IPS DF 4.7 (cell line): ENCODE measurements at regions not wholly inside any gene's neighbourhood (a gene's known extent, or its start where the extent isn't known, plus 50 kb on each side); places are given as distances from the start of the nearest gene placed in this dataset.
"Not testable (repeated sequence)": the region's sequence is repeated elsewhere in the genome, so short reads cannot be mapped to it uniquely, and the experiment has no call there.

ENCODE experiments used
- DNase-seq: peaks from one replicate; pipeline ENCODE4 v3.0.0-alpha.2; 2013; ENCODE audit warnings: low spot score; ENCODE audit errors: extremely low read depth

GRCh38 chr7:149635561-149636329 lies 137.6 kb downstream of the ZNF467 start:
- peak; percentile 41 for DNase-seq

DNA sequence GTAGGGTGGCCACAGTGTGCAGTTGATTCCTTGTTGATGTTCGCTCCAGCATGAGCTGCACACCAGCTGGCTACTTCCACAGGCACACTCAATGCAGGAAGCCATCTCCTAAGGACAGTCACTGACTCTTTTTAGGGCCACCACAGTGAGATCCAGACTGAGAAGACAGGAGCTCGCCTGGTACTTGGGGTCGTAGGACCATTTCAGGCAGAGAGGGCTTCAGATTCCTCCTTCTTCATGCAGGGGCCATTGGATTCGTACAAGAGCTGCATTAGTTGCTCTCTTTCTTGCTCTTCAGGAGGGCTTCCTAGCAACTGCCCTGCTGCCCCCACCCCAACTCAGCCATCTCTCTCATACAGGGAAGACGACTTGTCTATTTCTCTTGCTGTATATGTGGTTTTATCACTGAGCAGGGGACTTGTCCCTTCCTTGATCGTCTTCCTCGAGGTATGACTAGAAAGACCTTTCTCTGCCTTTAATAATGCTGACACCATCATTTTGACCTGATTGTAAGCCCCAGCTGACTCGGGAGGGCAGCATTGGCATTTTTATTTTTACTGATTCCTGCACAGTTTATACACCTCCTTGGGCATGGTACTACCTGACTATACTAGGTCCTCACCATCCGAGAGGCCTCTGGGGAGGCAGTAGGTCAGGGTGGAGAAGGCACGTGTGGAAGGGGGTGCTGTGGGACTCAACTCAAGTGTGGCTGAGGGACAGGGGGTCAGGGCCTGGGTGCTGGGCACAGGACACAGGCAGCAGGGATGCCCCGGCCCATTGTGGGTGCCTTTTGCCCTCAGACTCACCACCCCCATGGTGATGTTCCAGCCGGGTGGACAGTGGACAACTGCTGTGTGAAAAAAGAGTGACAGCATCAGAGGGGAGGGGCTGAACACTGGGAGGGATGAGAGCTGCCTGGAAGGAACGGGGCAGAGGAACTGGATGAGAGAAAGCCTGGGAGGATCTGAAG lies 136.7 kb upstream of the ZNF746 start:
- DNase-seq = no peak

DNA sequence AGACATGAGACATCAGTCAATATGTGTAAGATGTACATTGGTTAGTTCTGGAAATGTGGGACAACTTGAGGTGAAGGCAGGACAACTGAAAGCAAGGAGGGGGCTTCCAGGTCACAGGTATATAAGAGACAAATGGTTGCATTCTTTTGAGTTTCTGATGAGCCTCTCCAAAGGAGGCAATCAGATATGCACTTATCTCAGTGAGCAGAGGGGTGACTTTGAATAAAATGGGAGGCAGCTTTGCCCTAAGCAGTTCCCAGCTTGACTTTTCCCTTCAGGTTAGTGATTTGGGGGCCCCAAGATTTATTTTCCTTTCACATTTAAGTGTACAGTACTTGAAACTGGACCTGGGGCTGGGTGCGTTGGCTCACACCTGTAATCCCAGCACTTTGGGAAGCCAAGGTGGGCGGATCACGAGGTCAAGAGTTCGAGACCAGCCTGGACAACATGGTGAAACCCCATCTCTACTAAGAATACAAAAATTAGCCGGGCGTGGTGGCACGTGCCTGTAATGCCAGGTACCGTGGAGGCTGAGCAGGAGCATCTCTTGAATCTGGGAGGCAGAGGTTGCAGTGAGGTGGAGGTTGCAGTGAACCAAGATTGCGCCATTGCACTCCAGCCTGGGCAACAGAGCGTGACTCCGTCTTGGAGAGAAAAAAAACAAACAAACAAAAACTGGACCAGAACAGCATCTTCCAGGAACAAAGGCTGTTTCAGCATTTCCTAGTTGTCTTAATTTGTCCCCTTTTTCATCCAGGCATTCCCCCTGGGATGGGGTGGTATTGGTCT lies 130.9 kb upstream of the ZNF746 start:
- not testable (repeated sequence) for DNase-seq

GRCh38 chr7:149627911-149628310 lies 130.3 kb upstream of the ZNF746 start:
- no peak for DNase-seq

- no peak for DNase-seq
Measured at GRCh38 chr7:149626972-149627371, 129.4 kb upstream of the ZNF746 start.

GRCh38 chr7:149625947-149626392 lies 128.4 kb upstream of the ZNF746 start:
- no peak for DNase-seq

DNA sequence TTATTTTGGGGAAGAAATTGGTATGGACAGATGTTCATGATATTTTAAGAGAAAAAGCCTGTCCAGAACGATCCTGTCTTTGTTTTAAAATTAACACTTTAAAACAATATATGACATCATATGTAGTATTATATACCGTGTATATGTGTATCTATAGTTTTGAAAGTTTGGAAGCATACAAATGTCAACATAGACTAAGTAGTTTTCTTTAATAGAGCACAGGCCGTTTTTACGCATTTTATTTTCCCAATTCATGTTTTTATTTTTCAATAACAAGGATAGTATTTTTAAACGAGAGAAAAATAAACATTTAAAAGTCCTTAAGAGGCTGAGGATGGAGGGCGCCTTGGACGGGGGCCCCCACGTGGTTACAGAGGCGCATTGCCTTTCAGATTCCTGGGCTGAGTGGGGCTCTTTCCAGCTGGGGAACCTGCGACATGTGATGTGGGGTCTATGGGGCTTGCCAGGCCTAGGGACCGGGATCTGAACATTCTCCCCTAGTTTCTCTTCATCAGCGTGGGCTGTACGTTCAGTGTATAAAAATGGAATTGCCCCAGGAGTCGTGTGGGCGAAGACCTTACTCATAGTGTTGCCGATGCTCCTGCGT lies 127.8 kb upstream of the ZNF746 start:
- DNase-seq = no peak

- DNase-seq = peak; percentile 60
Measured at GRCh38 chr7:149624419-149625339, 127.1 kb upstream of the ZNF746 start.

GRCh38 chr7:149624006-149624405 lies 126.4 kb upstream of the ZNF746 start:
- DNase-seq = no peak

- not testable (repeated sequence) for DNase-seq
Measured at GRCh38 chr7:149623262-149623997, 125.8 kb upstream of the ZNF746 start.

- no peak for DNase-seq
Measured at GRCh38 chr7:149622444-149623210, 125.0 kb upstream of the ZNF746 start.

- DNase-seq = no peak
Measured at GRCh38 chr7:149621776-149622175, 124.2 kb upstream of the ZNF746 start.

DNA sequence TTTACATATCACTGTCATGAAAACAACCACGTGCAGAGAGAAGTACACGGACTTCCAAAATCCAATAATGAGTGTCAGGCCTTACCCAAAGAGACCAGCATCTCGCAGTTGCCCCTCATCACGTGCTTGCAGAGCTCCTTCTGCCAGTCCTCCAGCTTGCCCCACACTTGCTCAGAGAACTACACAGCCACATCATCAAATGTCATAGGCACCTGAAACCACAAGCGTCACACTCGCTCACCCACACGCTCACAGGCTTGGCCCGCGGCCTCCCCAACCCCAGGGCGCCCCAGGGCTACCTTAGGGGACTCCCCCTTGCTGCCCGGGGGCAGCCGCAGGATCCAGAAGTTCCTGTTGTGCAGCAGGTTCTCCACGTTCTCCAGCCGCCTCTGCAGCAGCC lies 123.4 kb upstream of the ZNF746 start:
- no peak for DNase-seq

DNA sequence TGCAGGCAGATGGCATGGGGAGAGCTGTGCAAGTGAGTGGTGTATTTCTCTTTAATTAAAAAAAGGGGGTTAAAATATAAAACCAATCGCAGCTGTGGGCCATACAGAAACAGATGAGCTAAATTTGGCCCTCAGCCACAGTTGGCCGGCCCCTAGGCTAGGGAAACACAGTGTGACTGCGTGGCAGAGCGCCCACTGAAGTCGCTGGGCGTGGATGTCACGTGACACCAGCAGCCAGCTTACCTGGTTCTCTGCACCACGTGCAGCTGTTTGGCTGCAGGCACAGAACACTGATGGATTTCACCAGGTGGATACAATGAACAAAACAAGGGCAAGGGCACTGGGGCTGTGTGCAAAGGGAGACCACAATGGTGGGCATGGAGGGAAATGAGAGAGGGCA lies 119.3 kb upstream of the ZNF746 start:
- DNase-seq = no peak

DNA sequence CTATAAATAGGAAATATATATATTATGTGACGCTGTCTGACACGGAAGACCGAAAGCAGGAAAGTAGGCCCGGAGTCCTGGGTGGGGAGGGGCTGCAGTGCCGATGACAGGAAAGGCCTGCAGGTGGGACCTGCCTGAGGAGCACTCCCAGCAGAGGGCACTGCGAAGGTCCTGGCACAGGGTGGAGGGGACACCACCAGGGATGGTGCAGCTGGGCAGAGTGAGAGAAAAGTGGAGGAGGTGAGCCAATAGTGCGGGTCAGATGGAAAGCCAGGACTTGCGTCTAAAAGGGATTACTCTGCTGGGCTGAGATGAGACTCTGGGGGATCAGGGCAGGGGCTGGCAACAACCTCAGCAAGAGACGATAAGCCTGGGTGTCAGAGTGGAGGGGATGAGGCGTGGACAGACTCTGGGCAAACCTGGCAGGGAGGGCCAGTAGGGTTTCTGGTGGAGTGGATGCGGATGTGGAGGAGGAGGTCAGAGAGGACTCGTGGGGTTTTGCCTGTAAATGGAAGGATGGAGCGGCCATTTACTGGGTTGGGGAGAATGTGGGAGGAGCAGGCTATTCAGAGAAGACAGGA lies 118.2 kb upstream of the ZNF746 start:
- no peak for DNase-seq

DNA sequence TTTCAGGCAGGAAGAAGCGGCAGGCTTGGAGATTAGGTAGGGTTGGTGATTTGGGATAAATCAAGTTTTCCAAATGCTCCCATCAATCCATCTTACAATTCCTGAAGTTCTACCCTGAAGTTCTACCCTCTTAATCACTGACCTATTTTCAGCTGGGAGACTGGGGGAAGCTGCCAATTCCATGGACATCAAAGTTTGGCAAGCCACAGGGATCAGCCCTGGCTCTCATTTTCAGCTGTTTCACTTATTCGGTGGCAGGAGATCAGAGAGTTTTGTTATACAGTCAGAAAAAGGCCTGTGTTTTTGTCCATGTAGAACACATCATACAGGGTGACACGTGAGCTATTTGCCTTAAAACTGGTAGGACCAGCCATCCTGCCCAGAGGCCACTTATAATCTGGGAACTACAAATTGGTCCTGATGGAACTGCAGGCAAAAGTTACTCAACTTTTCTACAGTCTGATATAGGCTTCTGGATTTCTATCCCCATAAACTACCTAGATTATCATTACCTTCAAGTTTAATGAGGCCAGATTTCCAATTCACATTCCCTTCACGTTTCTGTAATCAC lies 112.9 kb upstream of the ZNF746 start:
- no peak for DNase-seq

- no peak for DNase-seq
Measured at GRCh38 chr7:149608168-149608567, 110.6 kb upstream of the ZNF746 start.

- DNase-seq = no peak
Measured at GRCh38 chr7:149607683-149608082, 110.1 kb upstream of the ZNF746 start.
